ENCODE measurements at regions not wholly inside any gene's neighbourhood (a gene's known extent, or its start where the extent isn't known, plus 50 kb on each side); places are given as distances from the start of the nearest gene placed in this dataset.

DNA sequence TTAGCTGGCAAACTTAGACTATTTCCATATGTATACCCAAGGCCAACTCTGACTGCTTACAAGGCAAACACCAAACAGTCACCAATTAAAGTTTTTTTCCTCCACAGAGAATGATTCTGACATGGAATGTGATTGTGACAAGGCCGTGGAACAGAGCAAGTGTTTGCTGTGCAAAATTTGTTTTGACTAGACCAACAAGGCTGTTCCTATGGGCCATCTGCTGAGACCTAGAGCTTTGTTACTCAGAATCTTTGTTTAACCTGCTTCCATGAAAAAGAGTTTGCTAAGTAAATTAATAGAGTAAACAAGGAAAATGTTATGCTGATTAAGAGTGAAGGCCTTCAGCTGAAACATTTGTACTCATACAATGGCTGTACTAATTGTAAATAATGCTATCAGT lies 51.6 kb upstream of the IMPG1 start:
- DNase-seq (no peak), ATAC-seq (no peak)
- Histone ChIP-seq H3K9me3 (no peaks in the 10 kb centered on the region), H3K27me3 (no peaks in the 10 kb centered on the region), H3K4me1 (no peaks in the 10 kb centered on the region), H3K27ac (no peak overlapping the region), H3K36me3 (no peaks in the 10 kb centered on the region), H3K4me3 (no peak overlapping the region)
- TF ChIP-seq POLR2A (IDR thresholded peaks at IDR 0.05) (no peak), CTCF (IDR thresholded peaks at IDR 0.05 in 4 of 5, conservative IDR thresholded peaks at IDR 0.05 in 1 of 5) (no peak)
- in situ Hi-C loops (cut with MboI; ENCODE audit: low sequenced_read_pairs in 4 of 4) (no loop called here), intact Hi-C loops (cut with DNase I; ENCODE audit: low total_unique reads) (loop anchor here (2.0 kb wide), 1 partner anchor 73 kb away; no protein-coding TSS in a partner anchor)
